ENCODE measurements at regions not wholly inside any gene's neighbourhood (a gene's known extent, or its start where the extent isn't known, plus 50 kb on each side); places are given as distances from the start of the nearest gene placed in this dataset.

- H3K4me3 ChIP-seq (replicated peaks in 1 of 2; ENCODE audit: low read depth in 2 of 2, low read length in 2 of 2) = no peak overlapping the region
- no peak for TF ChIP-seq CTCF (IDR thresholded peaks at IDR 0.05; ENCODE audit: low read depth, low read length)
- DNase-seq (ENCODE audit: low read depth in 2 of 2) = no peak
Measured at GRCh38 chr20:40802886-40803285, 113.8 kb upstream of the MAFB start.

- TF ChIP-seq CTCF (IDR thresholded peaks at IDR 0.05; ENCODE audit: low read depth, low read length) = no peak
- no peak overlapping the region for H3K4me3 ChIP-seq (replicated peaks in 1 of 2; ENCODE audit: low read depth in 2 of 2, low read length in 2 of 2)
- DNase-seq (ENCODE audit: low read depth in 2 of 2) = no peak
Measured at GRCh38 chr20:40803381-40803780, 114.3 kb upstream of the MAFB start.

GRCh38 chr20:40805592-40805991 is 116.6 kb upstream of the MAFB start:
- no peak for TF ChIP-seq CTCF (IDR thresholded peaks at IDR 0.05; ENCODE audit: low read depth, low read length)
- DNase-seq (ENCODE audit: low read depth in 2 of 2) = no peak
- H3K4me3 ChIP-seq (replicated peaks in 1 of 2; ENCODE audit: low read depth in 2 of 2, low read length in 2 of 2) = no peak overlapping the region

- no peak for TF ChIP-seq CTCF (IDR thresholded peaks at IDR 0.05; ENCODE audit: low read depth, low read length)
- H3K4me3 ChIP-seq (replicated peaks in 1 of 2; ENCODE audit: low read depth in 2 of 2, low read length in 2 of 2) = no peak overlapping the region
- no peak for DNase-seq (ENCODE audit: low read depth in 2 of 2)
Measured at GRCh38 chr20:40806929-40807820, 118.1 kb upstream of the MAFB start.

GRCh38 chr20:40807821-40808170 is 118.8 kb upstream of the MAFB start:
- TF ChIP-seq CTCF (IDR thresholded peaks at IDR 0.05; ENCODE audit: low read depth, low read length) = no peak
- no peak overlapping the region for H3K4me3 ChIP-seq (replicated peaks in 1 of 2; ENCODE audit: low read depth in 2 of 2, low read length in 2 of 2)

GRCh38 chr20:40808936-40809335 is 119.9 kb upstream of the MAFB start:
- no peak for DNase-seq (ENCODE audit: low read depth in 2 of 2)
- no peak overlapping the region for H3K4me3 ChIP-seq (replicated peaks in 1 of 2; ENCODE audit: low read depth in 2 of 2, low read length in 2 of 2)
- no peak for TF ChIP-seq CTCF (IDR thresholded peaks at IDR 0.05; ENCODE audit: low read depth, low read length)

More at GRCh38 chr20:40807821-40808170, 118.8 kb upstream of the MAFB start:
- no peak for DNase-seq (ENCODE audit: low read depth in 2 of 2)

All from cardiac fibroblast (primary cell).